ENCODE measurements at regions not wholly inside any gene's neighbourhood (a gene's known extent, or its start where the extent isn't known, plus 50 kb on each side); places are given as distances from the start of the nearest gene placed in this dataset.

DNA sequence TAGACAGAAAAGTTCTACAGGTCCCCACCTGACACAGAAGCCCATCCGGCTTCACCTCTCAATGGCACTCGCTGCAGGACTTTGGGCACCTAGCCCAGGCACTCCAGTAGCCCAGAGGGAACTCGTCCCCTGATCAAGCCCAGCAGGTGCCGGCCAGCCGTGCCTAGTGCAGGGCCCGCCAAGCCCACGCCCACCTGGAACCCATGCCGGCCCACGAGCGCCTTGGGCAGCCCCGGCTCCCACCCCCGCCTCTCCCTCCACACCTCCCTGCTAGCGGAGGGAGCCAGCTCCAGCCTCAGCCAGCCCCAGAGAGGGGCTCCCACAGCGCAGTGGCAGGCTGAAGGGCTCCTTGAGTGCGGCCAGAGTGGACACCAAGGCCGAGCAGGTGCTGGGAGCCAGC, 268.8 kb downstream of the SLITRK1 start:
- Mint-ChIP-seq H3K27me3 (ENCODE audit: insufficient read depth, unreplicated experiment) (no peaks in the 10 kb centered on the region), H3K9me3 (ENCODE audit: unreplicated experiment) (peaks cover 8% of the 10 kb centered on the region), H3K4me3 (ENCODE audit: unreplicated experiment) (no peak overlapping the region), H3K36me3 (ENCODE audit: insufficient read depth, unreplicated experiment) (no peaks in the 10 kb centered on the region), H3K4me1 (ENCODE audit: insufficient read depth, unreplicated experiment) (no peaks in the 10 kb centered on the region), H3K27ac (ENCODE audit: low read depth, unreplicated experiment) (no peak overlapping the region)
- ChIA-PET CTCF (no interaction called here), POLR2A (no interaction called here)
- no peak for DNase-seq (ENCODE audit: unreplicated experiment)
- BruUV-seq (replicated peaks), result no TSS peak
- intact Hi-C loops (cut with micrococcal nuclease), result no loop called here
- TF ChIP-seq, protein P1, sequence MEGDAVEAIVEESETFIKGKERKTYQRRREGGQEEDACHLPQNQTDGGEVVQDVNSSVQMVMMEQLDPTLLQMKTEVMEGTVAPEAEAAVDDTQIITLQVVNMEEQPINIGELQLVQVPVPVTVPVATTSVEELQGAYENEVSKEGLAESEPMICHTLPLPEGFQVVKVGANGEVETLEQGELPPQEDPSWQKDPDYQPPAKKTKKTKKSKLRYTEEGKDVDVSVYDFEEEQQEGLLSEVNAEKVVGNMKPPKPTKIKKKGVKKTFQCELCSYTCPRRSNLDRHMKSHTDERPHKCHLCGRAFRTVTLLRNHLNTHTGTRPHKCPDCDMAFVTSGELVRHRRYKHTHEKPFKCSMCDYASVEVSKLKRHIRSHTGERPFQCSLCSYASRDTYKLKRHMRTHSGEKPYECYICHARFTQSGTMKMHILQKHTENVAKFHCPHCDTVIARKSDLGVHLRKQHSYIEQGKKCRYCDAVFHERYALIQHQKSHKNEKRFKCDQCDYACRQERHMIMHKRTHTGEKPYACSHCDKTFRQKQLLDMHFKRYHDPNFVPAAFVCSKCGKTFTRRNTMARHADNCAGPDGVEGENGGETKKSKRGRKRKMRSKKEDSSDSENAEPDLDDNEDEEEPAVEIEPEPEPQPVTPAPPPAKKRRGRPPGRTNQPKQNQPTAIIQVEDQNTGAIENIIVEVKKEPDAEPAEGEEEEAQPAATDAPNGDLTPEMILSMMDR (IDR thresholded peaks at IDR 0.05; ENCODE audit: unreplicated experiment), result no peak

DNA sequence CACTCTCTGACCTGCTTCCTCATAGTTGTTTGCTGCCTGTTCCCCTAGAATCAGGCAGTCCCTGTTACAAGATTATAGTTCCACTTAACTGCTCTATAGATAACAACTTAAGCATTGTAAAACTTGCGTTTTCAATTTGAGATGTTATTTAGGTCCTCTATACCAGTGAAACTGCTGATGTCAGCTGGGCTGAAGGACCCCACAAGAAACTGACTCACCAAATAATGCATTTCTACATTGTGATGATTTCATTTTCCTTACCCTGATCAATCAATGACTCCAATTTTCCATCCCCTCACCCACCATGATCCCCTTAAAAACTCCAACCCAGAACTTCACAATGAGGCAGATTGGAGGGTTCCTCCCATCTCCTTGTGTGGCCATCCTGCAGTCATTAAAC, 280.7 kb downstream of the SLITRK1 start:
- no peaks in the 10 kb centered on the region for H3K27me3 Mint-ChIP-seq (ENCODE audit: insufficient read depth, unreplicated experiment)
- H3K4me1 Mint-ChIP-seq (ENCODE audit: insufficient read depth, unreplicated experiment), result no peaks in the 10 kb centered on the region
- H3K4me3 Mint-ChIP-seq (ENCODE audit: unreplicated experiment), result no peak overlapping the region
- BruUV-seq (replicated peaks), result no TSS peak
- TF ChIP-seq, protein P1 (IDR thresholded peaks at IDR 0.05; ENCODE audit: unreplicated experiment), result no peak
- no peaks in the 10 kb centered on the region for H3K36me3 Mint-ChIP-seq (ENCODE audit: insufficient read depth, unreplicated experiment)
- ChIA-PET CTCF (no interaction called here), POLR2A (no interaction called here)
- H3K27ac Mint-ChIP-seq (ENCODE audit: low read depth, unreplicated experiment), result no peak overlapping the region
- DNase-seq (ENCODE audit: unreplicated experiment), result no peak
- intact Hi-C loops (cut with micrococcal nuclease), result no loop called here
- no peaks in the 10 kb centered on the region for H3K9me3 Mint-ChIP-seq (ENCODE audit: unreplicated experiment)

DNA sequence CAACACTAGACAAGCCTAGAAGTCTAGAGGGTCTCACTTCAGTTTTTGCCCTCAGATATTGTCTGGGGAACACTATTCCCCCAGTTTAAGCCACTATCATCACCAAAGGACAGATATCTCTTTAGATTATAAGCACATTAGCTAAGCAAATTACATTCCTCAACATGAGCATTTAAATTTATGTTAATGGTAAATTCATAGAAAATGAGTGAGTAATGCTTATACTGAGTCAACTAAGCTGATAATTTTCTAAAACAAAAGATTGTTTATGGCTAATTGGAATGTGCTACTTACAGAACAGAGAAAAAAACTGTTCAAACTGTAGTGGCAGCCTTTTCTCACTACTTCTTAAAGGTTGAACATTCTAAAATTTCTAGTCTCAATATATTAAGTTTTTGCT, 290.2 kb downstream of the SLITRK1 start:
- Mint-ChIP-seq H3K27ac (ENCODE audit: low read depth, unreplicated experiment) (no peak overlapping the region), H3K4me3 (ENCODE audit: unreplicated experiment) (no peak overlapping the region), H3K9me3 (ENCODE audit: unreplicated experiment) (no peaks in the 10 kb centered on the region), H3K36me3 (ENCODE audit: insufficient read depth, unreplicated experiment) (peaks cover 5% of the 10 kb centered on the region), H3K27me3 (ENCODE audit: insufficient read depth, unreplicated experiment) (no peaks in the 10 kb centered on the region), H3K4me1 (ENCODE audit: insufficient read depth, unreplicated experiment) (no peaks in the 10 kb centered on the region)
- POLR2A ChIA-PET, result no interaction called here
- intact Hi-C loops (cut with micrococcal nuclease), result no loop called here
- no peak for DNase-seq (ENCODE audit: unreplicated experiment)
- BruUV-seq (replicated peaks), result no TSS peak
- CTCF ChIA-PET, result no interaction called here
- TF ChIP-seq, protein P1 (IDR thresholded peaks at IDR 0.05; ENCODE audit: unreplicated experiment), result no peak

DNA sequence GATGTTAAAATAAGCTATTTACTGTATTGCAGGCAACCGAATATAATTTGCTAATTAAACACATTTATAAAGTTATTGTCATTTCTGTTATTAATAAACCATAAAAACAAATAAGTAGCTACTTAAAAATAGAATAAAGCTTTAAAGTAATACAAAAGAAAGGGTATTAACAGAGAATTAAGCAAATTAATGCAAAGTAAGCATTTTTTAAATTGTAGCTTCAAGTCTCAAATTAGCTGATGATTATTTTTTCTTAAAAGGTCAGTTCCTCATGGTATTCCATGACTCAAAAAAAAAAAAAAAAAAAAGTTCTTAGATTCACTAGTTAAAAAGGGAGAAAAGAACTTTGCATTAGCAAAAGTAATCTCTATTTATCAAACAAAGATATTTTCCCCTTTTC, 292.5 kb downstream of the SLITRK1 start:
- Mint-ChIP-seq H3K36me3 (ENCODE audit: insufficient read depth, unreplicated experiment) (peaks cover under 1% of the 10 kb centered on the region), H3K4me3 (ENCODE audit: unreplicated experiment) (no peak overlapping the region), H3K9me3 (ENCODE audit: unreplicated experiment) (peaks cover 3% of the 10 kb centered on the region), H3K4me1 (ENCODE audit: insufficient read depth, unreplicated experiment) (no peaks in the 10 kb centered on the region), H3K27ac (ENCODE audit: low read depth, unreplicated experiment) (no peak overlapping the region), H3K27me3 (ENCODE audit: insufficient read depth, unreplicated experiment) (no peaks in the 10 kb centered on the region)
- intact Hi-C loops (cut with micrococcal nuclease), result no loop called here
- TF ChIP-seq, protein P1 (IDR thresholded peaks at IDR 0.05; ENCODE audit: unreplicated experiment), result no peak
- no peak for DNase-seq (ENCODE audit: unreplicated experiment)
- POLR2A ChIA-PET, result no interaction called here
- CTCF ChIA-PET, result interaction anchor here (0.6 kb wide), 1 partner anchor 225 kb away, joined by 4 read pairs; no protein-coding TSS in a partner anchor
- no TSS peak for BruUV-seq (replicated peaks)
